Immature natural killer cell (primary cell): ENCODE measurements at regions not wholly inside any gene's neighbourhood (a gene's known extent, or its start where the extent isn't known, plus 50 kb on each side); places are given as distances from the start of the nearest gene placed in this dataset.

ENCODE experiments used
- DNase-seq, 3 donors: peaks; one replicate each; pipeline ENCODE4 v3.0.0; 2022; ENCODE audit warnings: mixed read lengths in 1 of 3
- H3K27ac Mint-ChIP-seq, 6 donors: one replicate each; pipeline ENCODE4 v1.8.0; 2020; ENCODE audit warnings: mixed read lengths in 6 of 6, mild to moderate bottlenecking in 5 of 6, inconsistent platforms in 4 of 6, moderate library complexity in 3 of 6
- H3K27me3 Mint-ChIP-seq, 3 donors: one replicate each; pipeline ENCODE4 v1.8.0; 2020 to 2021; ENCODE audit warnings: low read depth in 3 of 3, mild to moderate bottlenecking in 3 of 3, mixed read lengths in 3 of 3, moderate library complexity in 3 of 3, inconsistent platforms in 1 of 3
- H3K36me3 Mint-ChIP-seq, 3 donors: one replicate each; pipeline ENCODE4 v1.8.0; 2020; ENCODE audit warnings: mixed read lengths in 3 of 3, inconsistent platforms in 2 of 3, mild to moderate bottlenecking in 2 of 3
- H3K4me1 Mint-ChIP-seq, 2 donors: one replicate each; pipeline ENCODE4 v1.8.0; 2020; ENCODE audit warnings: inconsistent platforms in 2 of 2, mild to moderate bottlenecking in 2 of 2, mixed read lengths in 2 of 2, moderate library complexity in 1 of 2
- H3K4me3 Mint-ChIP-seq, 5 donors: one replicate each; pipeline ENCODE4 v1.8.0; 2020; ENCODE audit warnings: mild to moderate bottlenecking in 5 of 5, mixed read lengths in 5 of 5, inconsistent platforms in 3 of 5, moderate library complexity in 3 of 5
- H3K9me3 Mint-ChIP-seq, 6 donors: one replicate each; pipeline ENCODE4 v1.8.0; 2020; ENCODE audit warnings: mild to moderate bottlenecking in 6 of 6, mixed read lengths in 6 of 6, inconsistent platforms in 4 of 6, moderate library complexity in 3 of 6

DNA sequence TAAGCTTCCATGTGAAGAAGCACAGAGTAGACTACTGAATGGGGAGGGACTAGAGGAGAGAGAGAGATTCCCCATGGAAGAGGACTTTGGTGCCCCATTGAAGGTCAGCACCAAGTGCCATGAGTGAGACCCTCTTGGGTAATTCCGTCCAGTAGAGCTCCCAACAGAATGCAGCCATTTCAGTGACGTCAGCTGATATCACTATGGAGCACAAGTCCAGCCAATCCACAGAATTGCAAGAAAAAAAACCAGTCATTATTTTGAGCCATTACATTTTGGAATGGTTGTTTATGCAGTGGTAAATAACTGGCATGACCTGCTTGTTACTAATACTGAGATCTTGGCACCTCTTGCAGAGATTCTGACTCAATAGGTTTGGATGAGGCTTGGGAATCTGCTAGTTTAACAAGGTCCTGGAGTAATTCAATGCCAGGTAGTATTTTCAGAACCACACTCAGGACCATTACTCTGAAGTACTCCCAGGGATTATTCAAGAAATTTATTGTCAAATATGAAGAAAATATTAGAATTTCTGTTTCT is 52.6 kb upstream of the SP8 start:
- H3K4me1 Mint-ChIP-seq, result no peaks in the 10 kb centered on the region
- no peaks in the 10 kb centered on the region for H3K9me3 Mint-ChIP-seq
- peaks cover 0 to 5% (median 4%) of the 10 kb centered on the region in 3 donors for H3K27me3 Mint-ChIP-seq
- DNase-seq, result no peak
- no peak overlapping the region for H3K4me3 Mint-ChIP-seq
- H3K36me3 Mint-ChIP-seq, result no peaks in the 10 kb centered on the region
- H3K27ac Mint-ChIP-seq, result no peak overlapping the region

DNA sequence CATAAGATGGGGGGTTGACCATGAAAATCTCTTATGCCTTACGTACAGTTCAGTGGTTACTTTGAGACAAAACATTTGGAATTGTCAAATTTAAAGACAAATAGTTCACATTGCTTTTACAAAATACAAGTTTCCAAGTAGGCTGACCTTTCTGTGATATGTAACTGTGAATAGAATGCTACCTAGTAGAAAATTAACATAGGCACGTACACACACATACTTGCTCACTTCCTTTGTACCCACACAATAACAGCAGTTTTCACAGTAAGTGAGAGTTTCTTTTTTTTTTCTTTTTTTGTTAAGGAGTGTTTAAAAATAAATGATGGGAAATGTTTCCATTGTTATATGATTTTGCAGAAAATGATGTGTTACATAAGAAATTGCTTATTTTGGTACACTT is 53.3 kb upstream of the SP8 start:
- DNase-seq, result no peak
- Mint-ChIP-seq H3K27ac (no peak overlapping the region), H3K36me3 (no peaks in the 10 kb centered on the region)

DNA sequence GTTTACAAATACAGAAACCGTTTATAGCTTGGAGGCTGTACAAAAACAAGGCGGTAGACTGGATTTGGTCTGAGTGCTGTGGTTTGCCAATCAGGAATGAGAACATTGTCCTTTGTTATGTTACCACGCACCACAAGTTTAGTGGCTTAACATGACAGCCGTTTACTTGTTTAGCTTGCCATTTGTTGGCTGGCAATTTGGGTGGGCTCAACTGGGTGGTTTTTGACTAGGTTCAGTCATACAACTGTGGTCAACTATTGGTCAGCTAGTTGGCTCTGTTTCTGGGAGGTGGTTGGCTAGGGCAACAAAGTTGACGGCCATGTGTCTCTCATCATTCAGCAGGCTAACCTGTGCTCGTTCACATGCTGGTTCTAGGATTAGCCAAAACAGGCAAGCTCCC is 60.1 kb upstream of the SP8 start:
- no peak overlapping the region for H3K27ac Mint-ChIP-seq
- no peaks in the 10 kb centered on the region for H3K36me3 Mint-ChIP-seq
- no peaks in the 10 kb centered on the region for H3K4me1 Mint-ChIP-seq
- DNase-seq, result no peak
- no peak overlapping the region for H3K4me3 Mint-ChIP-seq
- peaks cover 0 to 5% (median 2%) of the 10 kb centered on the region in 6 donors for H3K9me3 Mint-ChIP-seq
- H3K27me3 Mint-ChIP-seq, result peaks cover 1 to 3% (median 2%) of the 10 kb centered on the region in 3 donors

More for the DNA sequence above, 53.3 kb upstream of the SP8 start:
- no peaks in the 10 kb centered on the region for H3K4me1 Mint-ChIP-seq
- no peaks in the 10 kb centered on the region for H3K9me3 Mint-ChIP-seq
- peaks cover 0 to 5% (median 3%) of the 10 kb centered on the region in 3 donors for H3K27me3 Mint-ChIP-seq
- no peak overlapping the region for H3K4me3 Mint-ChIP-seq

DNA sequence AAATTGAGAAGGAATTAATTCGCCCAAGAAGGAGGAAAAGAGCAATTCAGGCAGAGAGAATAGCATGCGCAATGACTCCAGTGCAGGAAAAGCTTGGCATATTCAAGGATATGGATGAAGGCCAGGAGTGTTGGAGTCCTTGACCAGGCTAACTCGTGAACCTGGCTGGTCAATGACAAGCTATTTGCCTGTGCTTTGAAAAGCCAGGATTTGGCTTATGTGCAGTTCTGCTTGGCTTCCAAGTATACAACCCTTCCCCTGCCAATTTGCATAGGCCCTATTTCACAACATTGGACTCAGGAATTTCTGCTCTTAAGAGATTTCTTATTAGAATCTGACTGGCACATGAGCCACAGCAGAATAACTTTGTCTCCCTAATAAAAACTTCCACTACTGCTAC is 72.3 kb upstream of the SP8 start:
- Mint-ChIP-seq H3K4me3 (no peak overlapping the region), H3K27ac (no peak overlapping the region), H3K9me3 (peaks cover 0 to 10% (median 0%) of the 10 kb centered on the region in 6 donors), H3K36me3 (no peaks in the 10 kb centered on the region), H3K27me3 (peaks cover 0 to 1% (median 0%) of the 10 kb centered on the region in 3 donors), H3K4me1 (no peaks in the 10 kb centered on the region)
- DNase-seq, result no peak

DNA sequence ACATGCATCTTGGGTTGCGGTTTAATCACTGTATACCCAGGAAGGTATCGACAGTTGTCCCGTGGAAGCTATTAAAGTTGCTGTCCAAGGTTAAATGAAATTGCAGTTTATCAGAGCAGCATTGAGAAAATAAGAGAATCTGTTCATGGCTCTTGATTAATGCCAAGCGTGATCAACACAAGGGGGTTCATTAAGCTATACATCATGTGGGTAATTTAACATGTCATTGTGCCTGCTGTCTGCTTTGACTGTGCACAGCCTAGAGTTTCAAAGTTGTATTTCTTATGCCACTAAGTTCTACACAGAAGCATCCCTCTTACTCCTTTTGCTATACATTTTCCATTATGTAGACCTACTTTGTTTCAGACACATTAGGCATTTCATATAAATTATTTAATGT is 74.8 kb upstream of the SP8 start:
- Mint-ChIP-seq H3K9me3 (peaks cover 0 to 10% (median 1%) of the 10 kb centered on the region in 6 donors), H3K4me3 (no peak overlapping the region), H3K27me3 (peaks cover 1 to 3% (median 2%) of the 10 kb centered on the region in 3 donors), H3K36me3 (no peaks in the 10 kb centered on the region), H3K27ac (no peak overlapping the region), H3K4me1 (no peaks in the 10 kb centered on the region)
- DNase-seq, result no peak

DNA sequence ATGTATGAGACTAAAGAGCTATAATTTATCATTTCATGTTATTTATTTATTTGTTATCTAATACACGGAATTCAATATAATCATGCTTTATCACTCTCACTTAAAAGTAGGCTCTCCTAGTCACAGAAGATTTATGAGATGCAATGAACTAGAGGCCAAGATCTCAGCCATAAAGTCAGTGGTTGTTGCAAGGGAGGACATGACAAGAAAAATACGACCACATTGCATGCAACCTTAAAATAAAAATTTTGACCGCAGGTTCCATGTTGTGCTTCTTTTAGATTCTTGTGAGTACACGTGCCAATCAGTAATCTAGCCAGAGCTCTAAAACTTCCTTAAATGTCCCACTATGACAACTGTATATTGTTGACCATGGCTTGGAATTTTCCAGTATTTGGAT is 75.9 kb upstream of the SP8 start:
- DNase-seq, result no peak
- no peak overlapping the region for H3K4me3 Mint-ChIP-seq
- no peak overlapping the region for H3K27ac Mint-ChIP-seq
- H3K36me3 Mint-ChIP-seq, result no peaks in the 10 kb centered on the region
- H3K27me3 Mint-ChIP-seq, result peaks cover 1 to 3% (median 2%) of the 10 kb centered on the region in 3 donors
- peaks cover 0 to 10% (median 1%) of the 10 kb centered on the region in 6 donors for H3K9me3 Mint-ChIP-seq
- no peaks in the 10 kb centered on the region for H3K4me1 Mint-ChIP-seq

DNA sequence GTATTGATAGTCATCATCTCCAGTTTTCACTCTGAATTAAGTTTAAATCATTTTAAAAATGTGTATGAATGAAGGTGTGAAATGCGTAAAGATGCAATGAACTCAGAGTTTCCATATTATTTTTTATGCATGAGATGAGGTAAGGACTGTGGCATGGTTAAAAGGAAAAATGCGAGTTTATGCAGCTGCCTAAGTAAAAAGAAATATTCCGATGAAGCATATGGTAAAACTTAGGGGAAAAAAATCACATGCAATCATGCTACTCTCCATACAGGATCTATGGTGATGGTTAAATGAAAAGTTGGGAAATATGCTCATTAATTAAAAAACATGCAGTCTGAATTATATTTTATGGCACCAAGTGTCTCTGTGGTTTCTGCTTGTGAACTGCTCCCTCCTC is 77.5 kb upstream of the SP8 start:
- Mint-ChIP-seq H3K36me3 (no peaks in the 10 kb centered on the region), H3K27ac (no peak overlapping the region), H3K4me1 (no peaks in the 10 kb centered on the region), H3K9me3 (peaks cover 0 to 6% (median 2%) of the 10 kb centered on the region in 6 donors), H3K27me3 (peaks cover 1 to 3% (median 2%) of the 10 kb centered on the region in 3 donors), H3K4me3 (no peak overlapping the region)
- no peak for DNase-seq

DNA sequence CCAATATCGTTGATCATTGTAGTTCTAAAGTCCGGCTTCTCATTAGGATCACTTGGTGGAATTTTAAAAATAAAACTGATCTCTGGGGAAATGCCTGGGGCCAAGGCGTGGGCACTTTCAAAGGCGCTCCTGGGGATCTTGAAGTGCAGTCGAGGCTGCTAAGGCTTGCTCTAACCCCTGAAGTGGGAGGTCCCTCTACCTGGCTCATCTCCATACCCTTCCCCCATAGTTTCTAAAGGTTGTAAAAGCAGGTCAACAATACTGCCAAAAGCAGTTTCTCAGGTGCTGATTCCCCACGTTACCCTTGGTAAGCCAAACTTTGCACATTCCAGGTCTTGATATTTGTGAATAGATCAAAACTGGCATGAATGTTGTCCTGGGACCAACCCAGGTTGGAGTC is 79.0 kb upstream of the SP8 start:
- Mint-ChIP-seq H3K9me3 (peaks cover 0 to 5% (median 2%) of the 10 kb centered on the region in 6 donors), H3K27me3 (peaks cover 0 to 3% (median 2%) of the 10 kb centered on the region in 3 donors), H3K36me3 (no peaks in the 10 kb centered on the region), H3K27ac (peak overlapping the region in 1 of 6 donors; percentile 73), H3K4me1 (no peaks in the 10 kb centered on the region), H3K4me3 (no peak overlapping the region)
- DNase-seq, result no peak

DNA sequence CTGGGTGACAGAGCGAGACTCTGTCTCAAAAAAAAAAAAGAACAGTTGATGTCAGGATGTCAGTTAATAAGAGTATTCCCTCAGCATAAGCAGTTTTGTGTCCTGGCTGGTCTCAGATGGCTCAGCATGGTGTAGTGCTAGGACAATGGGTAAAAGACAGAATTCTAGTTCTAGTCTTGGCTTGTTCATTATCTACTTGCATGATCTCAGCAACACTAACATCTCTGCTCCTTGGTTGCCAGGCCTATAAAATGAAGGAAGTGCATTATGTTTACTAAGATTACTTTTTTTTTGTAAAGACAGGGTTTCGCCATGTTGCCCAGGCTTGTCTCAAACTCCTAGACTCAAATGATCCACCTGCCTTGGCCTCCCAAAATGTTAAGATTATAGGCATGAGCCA is 84.3 kb upstream of the SP8 start:
- Mint-ChIP-seq H3K4me3 (no peak overlapping the region), H3K27me3 (peaks cover 0 to 2% (median 0%) of the 10 kb centered on the region in 3 donors), H3K4me1 (no peaks in the 10 kb centered on the region), H3K9me3 (peaks cover 0 to 11% (median 2%) of the 10 kb centered on the region in 6 donors), H3K36me3 (no peaks in the 10 kb centered on the region), H3K27ac (no peak overlapping the region)
- no peak for DNase-seq

DNA sequence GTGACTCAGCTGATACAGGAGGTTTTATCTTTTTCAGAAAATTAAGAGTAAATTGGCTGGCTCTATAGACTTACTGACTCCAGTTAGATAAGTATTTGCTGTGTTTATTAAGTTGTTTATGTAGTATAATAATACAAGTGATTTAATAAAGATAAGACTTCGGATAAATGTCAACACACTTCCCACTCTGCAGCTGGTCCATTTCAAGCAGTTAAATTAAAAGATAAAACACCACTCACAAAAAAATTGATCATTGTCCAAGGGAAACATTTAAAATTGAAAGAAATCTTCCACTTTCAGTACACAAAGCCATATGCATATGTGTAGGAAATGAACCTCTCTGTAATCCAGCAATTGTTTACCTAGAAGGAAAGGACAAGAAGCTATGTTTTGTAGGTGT is 106.1 kb upstream of the SP8 start:
- no peak for DNase-seq
- Mint-ChIP-seq H3K27ac (no peak overlapping the region), H3K4me1 (no peaks in the 10 kb centered on the region), H3K36me3 (no peaks in the 10 kb centered on the region), H3K27me3 (no peaks in the 10 kb centered on the region), H3K4me3 (no peak overlapping the region), H3K9me3 (peaks cover 0 to 14% (median 4%) of the 10 kb centered on the region in 6 donors)

DNA sequence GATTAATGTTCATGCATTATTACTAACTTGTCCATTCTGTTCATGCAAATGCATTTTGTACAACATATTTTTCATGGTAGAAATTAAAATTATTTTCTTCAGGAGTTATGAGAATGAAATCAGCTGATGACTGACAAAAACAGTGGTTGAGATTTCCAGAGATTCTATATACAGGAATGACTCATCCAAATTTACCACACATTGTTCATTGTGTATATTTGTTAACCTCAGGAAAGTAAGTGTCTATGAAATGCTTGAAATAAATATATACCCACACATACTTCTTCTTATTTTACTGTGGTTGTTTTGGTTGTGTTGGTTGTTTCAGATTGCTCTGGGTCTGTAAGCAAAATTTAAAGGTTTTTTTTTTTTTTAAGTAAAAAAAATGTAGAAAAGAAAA is 108.1 kb upstream of the SP8 start:
- no peak overlapping the region for H3K27ac Mint-ChIP-seq
- peaks cover 0 to 8% (median under 1%) of the 10 kb centered on the region in 6 donors for H3K9me3 Mint-ChIP-seq
- no peaks in the 10 kb centered on the region for H3K27me3 Mint-ChIP-seq
- no peak overlapping the region for H3K4me3 Mint-ChIP-seq
- no peaks in the 10 kb centered on the region for H3K4me1 Mint-ChIP-seq
- no peaks in the 10 kb centered on the region for H3K36me3 Mint-ChIP-seq
- DNase-seq, result no peak

DNA sequence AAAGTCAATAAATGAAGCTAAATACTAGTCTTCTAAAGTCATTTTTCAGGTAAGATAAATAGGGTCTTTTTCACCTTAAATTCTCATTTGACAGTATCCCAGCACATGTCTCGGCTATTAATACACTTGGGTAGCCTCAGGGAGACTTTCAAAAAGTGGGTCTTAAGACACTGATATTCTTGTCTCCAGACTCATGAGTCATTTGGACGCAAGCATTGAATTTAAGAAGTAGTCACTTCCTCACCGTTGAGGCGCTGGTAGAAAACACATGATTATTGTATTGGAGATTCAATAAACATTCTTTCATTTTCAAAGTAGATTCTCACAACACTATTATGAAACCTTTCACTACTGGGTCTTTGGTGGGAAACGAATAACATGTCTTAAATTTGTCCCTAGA is 108.9 kb upstream of the SP8 start:
- H3K9me3 Mint-ChIP-seq, result peaks cover 0 to 8% (median under 1%) of the 10 kb centered on the region in 6 donors
- H3K27me3 Mint-ChIP-seq, result no peaks in the 10 kb centered on the region
- no peaks in the 10 kb centered on the region for H3K36me3 Mint-ChIP-seq
- no peak overlapping the region for H3K27ac Mint-ChIP-seq
- no peaks in the 10 kb centered on the region for H3K4me1 Mint-ChIP-seq
- no peak overlapping the region for H3K4me3 Mint-ChIP-seq
- no peak for DNase-seq

DNA sequence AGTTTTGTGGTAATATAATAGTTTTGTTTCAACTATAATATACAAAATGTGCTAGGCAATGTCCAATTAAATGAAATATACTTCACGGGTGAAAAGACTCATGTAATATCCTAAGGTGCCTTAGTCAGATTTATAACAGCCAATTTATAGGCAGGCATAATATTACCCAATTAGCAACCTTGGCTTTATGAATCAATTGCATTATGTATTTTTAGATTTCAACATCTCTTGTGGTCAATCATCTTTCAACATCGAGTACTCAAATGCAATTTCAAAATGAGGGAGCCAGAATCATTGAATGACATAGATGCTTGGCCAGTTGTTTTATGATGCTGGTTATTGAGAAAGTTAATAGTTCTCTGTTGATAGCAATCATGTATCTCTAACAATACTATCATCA is 110.3 kb upstream of the SP8 start:
- Mint-ChIP-seq H3K36me3 (no peaks in the 10 kb centered on the region), H3K27me3 (no peaks in the 10 kb centered on the region), H3K27ac (no peak overlapping the region), H3K9me3 (peaks cover 0 to 7% (median 4%) of the 10 kb centered on the region in 6 donors), H3K4me1 (no peaks in the 10 kb centered on the region), H3K4me3 (no peak overlapping the region)
- no peak for DNase-seq

DNA sequence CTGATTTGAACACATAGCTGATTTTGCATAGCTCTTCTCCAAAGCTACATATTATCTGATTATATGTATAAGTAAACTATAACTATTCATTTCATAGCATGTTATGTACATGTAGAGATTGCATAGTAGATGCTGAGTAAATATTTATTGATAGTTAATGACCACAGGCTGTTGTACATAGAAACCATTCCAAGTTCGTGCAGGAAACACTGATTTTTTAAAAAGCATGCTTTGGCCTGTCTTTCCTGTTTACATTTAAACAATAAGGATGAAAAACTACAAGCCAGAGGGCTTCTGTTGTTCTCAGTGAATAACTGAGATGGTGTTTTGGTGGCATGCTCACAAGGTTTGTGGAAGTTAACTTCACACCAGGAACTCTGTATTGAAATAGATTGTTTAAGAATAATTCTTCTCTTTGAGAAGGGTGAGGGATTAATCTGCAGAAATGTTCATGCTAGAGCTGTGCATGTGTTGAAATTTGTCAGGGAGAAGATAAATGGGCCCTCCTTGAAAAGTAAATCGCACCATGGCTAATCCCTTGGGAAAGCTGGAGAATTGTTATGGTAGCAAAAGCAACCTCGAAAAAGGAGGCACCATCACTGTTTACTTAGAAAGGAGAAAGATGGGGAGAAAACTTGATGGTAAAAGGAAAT is 120.2 kb upstream of the SP8 start:
- peaks cover 0 to 4% (median 2%) of the 10 kb centered on the region in 3 donors for H3K27me3 Mint-ChIP-seq
- DNase-seq, result no peak
- no peak overlapping the region for H3K4me3 Mint-ChIP-seq
- H3K9me3 Mint-ChIP-seq, result peaks cover 0 to 5% (median 0%) of the 10 kb centered on the region in 6 donors
- H3K27ac Mint-ChIP-seq, result no peak overlapping the region
- H3K4me1 Mint-ChIP-seq, result no peaks in the 10 kb centered on the region
- no peaks in the 10 kb centered on the region for H3K36me3 Mint-ChIP-seq

DNA sequence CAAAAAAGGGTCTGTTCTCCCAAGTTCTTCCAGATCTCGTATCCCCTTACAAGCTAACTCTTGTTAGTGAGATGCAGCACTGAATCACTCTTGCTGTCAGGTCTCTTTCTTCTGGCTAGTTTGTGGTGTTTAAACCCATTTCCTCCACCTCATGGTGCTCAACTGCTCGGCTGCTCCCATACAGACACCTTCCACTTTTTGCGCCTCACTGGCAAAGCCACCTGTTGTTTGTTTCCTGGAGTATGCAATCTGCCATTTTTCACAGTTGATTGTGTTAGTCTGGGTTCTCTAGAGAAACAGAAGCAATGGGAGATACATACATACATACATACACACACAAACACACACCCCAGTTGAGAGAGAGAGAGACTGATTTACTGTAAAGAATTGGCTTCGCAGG is 124.4 kb upstream of the SP8 start:
- no peaks in the 10 kb centered on the region for H3K9me3 Mint-ChIP-seq
- no peak overlapping the region for H3K27ac Mint-ChIP-seq
- no peak for DNase-seq
- H3K27me3 Mint-ChIP-seq, result peaks cover 0 to 4% (median 0%) of the 10 kb centered on the region in 3 donors
- H3K4me3 Mint-ChIP-seq, result no peak overlapping the region
- no peaks in the 10 kb centered on the region for H3K36me3 Mint-ChIP-seq
- no peaks in the 10 kb centered on the region for H3K4me1 Mint-ChIP-seq
